HL-60 (cell line): ENCODE measurements at regions not wholly inside any gene's neighbourhood (a gene's known extent, or its start where the extent isn't known, plus 50 kb on each side); places are given as distances from the start of the nearest gene placed in this dataset.

Experiments used
- CTCF ChIP-seq: IDR thresholded peaks from one replicate; pipeline ENCODE4 v1.5.1; 2011; ENCODE audit warnings: low read length, control low read depth, inconsistent platforms; ENCODE audit not compliant: insufficient read depth
- GABPA ChIP-seq: IDR thresholded peaks from 2 replicates; pipeline ENCODE4 v1.6.1; 2012; ENCODE audit warnings: low read depth
- POLR2AphosphoS5 ChIP-seq: IDR thresholded peaks from 2 replicates; pipeline ENCODE4 v1.6.1; 2012; ENCODE audit warnings: low read depth
- SPI1 ChIP-seq: IDR thresholded peaks from 2 replicates; pipeline ENCODE4 v1.6.1; 2012; ENCODE audit warnings: low read depth, mild to moderate bottlenecking, borderline replicate concordance
- TF ChIP-seq, protein P1 (sequence below): IDR thresholded peaks from 2 replicates; pipeline ENCODE4 v1.6.1; 2012; ENCODE audit warnings: low read depth; ENCODE audit not compliant: insufficient replicate concordance

- TF ChIP-seq CTCF, result no peak
- TF ChIP-seq, protein P1, sequence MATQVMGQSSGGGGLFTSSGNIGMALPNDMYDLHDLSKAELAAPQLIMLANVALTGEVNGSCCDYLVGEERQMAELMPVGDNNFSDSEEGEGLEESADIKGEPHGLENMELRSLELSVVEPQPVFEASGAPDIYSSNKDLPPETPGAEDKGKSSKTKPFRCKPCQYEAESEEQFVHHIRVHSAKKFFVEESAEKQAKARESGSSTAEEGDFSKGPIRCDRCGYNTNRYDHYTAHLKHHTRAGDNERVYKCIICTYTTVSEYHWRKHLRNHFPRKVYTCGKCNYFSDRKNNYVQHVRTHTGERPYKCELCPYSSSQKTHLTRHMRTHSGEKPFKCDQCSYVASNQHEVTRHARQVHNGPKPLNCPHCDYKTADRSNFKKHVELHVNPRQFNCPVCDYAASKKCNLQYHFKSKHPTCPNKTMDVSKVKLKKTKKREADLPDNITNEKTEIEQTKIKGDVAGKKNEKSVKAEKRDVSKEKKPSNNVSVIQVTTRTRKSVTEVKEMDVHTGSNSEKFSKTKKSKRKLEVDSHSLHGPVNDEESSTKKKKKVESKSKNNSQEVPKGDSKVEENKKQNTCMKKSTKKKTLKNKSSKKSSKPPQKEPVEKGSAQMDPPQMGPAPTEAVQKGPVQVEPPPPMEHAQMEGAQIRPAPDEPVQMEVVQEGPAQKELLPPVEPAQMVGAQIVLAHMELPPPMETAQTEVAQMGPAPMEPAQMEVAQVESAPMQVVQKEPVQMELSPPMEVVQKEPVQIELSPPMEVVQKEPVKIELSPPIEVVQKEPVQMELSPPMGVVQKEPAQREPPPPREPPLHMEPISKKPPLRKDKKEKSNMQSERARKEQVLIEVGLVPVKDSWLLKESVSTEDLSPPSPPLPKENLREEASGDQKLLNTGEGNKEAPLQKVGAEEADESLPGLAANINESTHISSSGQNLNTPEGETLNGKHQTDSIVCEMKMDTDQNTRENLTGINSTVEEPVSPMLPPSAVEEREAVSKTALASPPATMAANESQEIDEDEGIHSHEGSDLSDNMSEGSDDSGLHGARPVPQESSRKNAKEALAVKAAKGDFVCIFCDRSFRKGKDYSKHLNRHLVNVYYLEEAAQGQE, result no peak
- TF ChIP-seq POLR2AphosphoS5, result no peak
- no peak for TF ChIP-seq GABPA
- no peak for TF ChIP-seq SPI1
These were observed 1365.5 kb upstream of the CHAC2 start for GRCh38 chr2:52402128-52402527.
